Transverse colon (tissue), 4 donors: ENCODE measurements at regions not wholly inside any gene's neighbourhood (a gene's known extent, or its start where the extent isn't known, plus 50 kb on each side); places are given as distances from the start of the nearest gene placed in this dataset.

Source experiments
- DNase-seq: peaks from one replicate; pipeline ENCODE4 v3.0.0-alpha.2; 2019
- H3K27ac ChIP-seq, 4 donors: fragments of 200-600 bp; sonication (generic); 2 replicates each; pipeline ENCODE4 v1.5.1; 2016 to 2018; ENCODE audit warnings: inconsistent platforms in 4 of 4
- H3K27me3 ChIP-seq: fragments of 200-600 bp; sonication (generic); 2 replicates; pipeline ENCODE4 v1.5.1; 2017; ENCODE audit warnings: inconsistent platforms
- H3K36me3 ChIP-seq, 4 donors: fragments of 200-600 bp; sonication (generic); 2 replicates each; pipeline ENCODE4 v1.5.1; 2017 to 2019; ENCODE audit warnings: inconsistent platforms in 4 of 4
- H3K4me1 ChIP-seq, 4 donors: fragments of 200-600 bp; sonication (generic); 2 replicates each; pipeline ENCODE4 v1.5.1; 2017 to 2020; ENCODE audit warnings: inconsistent platforms in 4 of 4
- H3K4me3 ChIP-seq, 4 donors: fragments of 200-600 bp; sonication (generic); 1 replicate in 1 of 4; 2 replicates in 3 of 4; pipeline versions ENCODE4 v1.5.1 to v1.6.1; 2017 to 2019; ENCODE audit warnings: inconsistent platforms in 4 of 4
- H3K9me3 ChIP-seq, 2 donors: fragments of 200-600 bp; sonication (generic); 2 replicates each; pipeline ENCODE4 v1.5.1; 2017 to 2019; ENCODE audit warnings: inconsistent platforms in 2 of 2
- EP300 ChIP-seq: sonication (generic); formaldehyde crosslinking; IDR thresholded peaks from one replicate; pipeline ENCODE4 v1.6.1; 2017; ENCODE audit warnings: antibody characterized with exemption, low read depth
- POLR2A ChIP-seq: fragments of 450-650 bp; IDR thresholded peaks from one replicate; pipeline ENCODE4 v1.6.1; 2016; ENCODE audit warnings: antibody characterized with exemption, mild to moderate bottlenecking, moderate library complexity
- POLR2AphosphoS5 ChIP-seq, 3 donors: sonication (generic); formaldehyde crosslinking; IDR thresholded peaks; one replicate each; pipeline ENCODE4 v1.6.1; 2016; ENCODE audit warnings: antibody characterized with exemption in 3 of 3
- WGBS, 2 donors: methylation state at CpG; one replicate each; pipeline ENCODE4 v1.1.5; 2018; ENCODE audit warnings: low coverage in 1 of 2; 5-methylcytosine and 5-hydroxymethylcytosine counted together
- in situ Hi-C, 4 donors: fragments of 200-750 bp; cut with MboI; loops; one replicate each; pipeline versions ENCODE4 v1.15.0 to v1.15.1; 2017; ENCODE audit warnings: low sequenced_read_pairs in 3 of 4, low pct_ligation_motif_present in 1 of 4, low pct_unique_long_range_greater_than_20kb in 1 of 4
- intact Hi-C: fragments of 100-400 bp; cut with DNase I; formaldehyde crosslinking; loops from one replicate; pipeline ENCODE4 v1.15.1; 2023; ENCODE audit warnings: low total_unique reads
- TF ChIP-seq, protein P1 (sequence below), 5 experiments: fragments of 200-600 bp in 3 of 5; fragments of 450-650 bp in 2 of 5; sonication (generic) in 3 of 5; IDR thresholded peaks; 1 replicate in 2 of 5; 2 replicates in 3 of 5; pipeline ENCODE4 v1.5.1; 2016 to 2017; ENCODE audit warnings: antibody characterized with exemption in 5 of 5, inconsistent platforms in 3 of 5, mild to moderate bottlenecking in 2 of 5, moderate library complexity in 1 of 5

DNA sequence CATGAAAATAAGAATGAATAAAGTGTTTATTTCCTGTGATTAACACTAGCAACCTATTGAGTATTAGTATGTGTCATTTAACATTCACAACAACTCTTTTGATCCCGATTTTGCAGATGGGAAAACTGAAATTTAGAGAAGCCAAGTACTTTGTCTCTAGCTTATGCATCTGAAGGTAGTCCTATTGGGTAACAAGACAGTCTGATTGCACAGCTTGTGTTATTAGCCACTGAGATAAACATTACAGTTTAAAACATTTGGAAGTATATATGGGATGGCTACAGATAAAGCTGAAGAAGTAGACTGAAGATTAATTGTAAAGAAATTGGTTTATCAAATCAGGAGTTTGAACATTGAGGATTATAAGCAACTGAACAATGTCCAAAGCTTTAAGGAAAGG lies 99.6 kb upstream of the PDE5A start:
- H3K4me1 ChIP-seq = peaks cover 34 to 60% (median 41%) of the 10 kb centered on the region in 4 donors
- H3K27me3 ChIP-seq = no peaks in the 10 kb centered on the region
- H3K36me3 ChIP-seq = no peaks in the 10 kb centered on the region
- no peak for DNase-seq
- H3K4me3 ChIP-seq = no peak overlapping the region
- in situ Hi-C loops (no loop called here), intact Hi-C loops (no loop called here)
- no peak for TF ChIP-seq EP300
- TF ChIP-seq, protein P1, sequence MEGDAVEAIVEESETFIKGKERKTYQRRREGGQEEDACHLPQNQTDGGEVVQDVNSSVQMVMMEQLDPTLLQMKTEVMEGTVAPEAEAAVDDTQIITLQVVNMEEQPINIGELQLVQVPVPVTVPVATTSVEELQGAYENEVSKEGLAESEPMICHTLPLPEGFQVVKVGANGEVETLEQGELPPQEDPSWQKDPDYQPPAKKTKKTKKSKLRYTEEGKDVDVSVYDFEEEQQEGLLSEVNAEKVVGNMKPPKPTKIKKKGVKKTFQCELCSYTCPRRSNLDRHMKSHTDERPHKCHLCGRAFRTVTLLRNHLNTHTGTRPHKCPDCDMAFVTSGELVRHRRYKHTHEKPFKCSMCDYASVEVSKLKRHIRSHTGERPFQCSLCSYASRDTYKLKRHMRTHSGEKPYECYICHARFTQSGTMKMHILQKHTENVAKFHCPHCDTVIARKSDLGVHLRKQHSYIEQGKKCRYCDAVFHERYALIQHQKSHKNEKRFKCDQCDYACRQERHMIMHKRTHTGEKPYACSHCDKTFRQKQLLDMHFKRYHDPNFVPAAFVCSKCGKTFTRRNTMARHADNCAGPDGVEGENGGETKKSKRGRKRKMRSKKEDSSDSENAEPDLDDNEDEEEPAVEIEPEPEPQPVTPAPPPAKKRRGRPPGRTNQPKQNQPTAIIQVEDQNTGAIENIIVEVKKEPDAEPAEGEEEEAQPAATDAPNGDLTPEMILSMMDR (IDR thresholded peaks at IDR 0.05) = no peak
- H3K27ac ChIP-seq = no peak overlapping the region
- H3K9me3 ChIP-seq = no peaks in the 10 kb centered on the region
- WGBS, 2 donors = 67 to 71% methylated on average over 1 of the region's 1 CpG

DNA sequence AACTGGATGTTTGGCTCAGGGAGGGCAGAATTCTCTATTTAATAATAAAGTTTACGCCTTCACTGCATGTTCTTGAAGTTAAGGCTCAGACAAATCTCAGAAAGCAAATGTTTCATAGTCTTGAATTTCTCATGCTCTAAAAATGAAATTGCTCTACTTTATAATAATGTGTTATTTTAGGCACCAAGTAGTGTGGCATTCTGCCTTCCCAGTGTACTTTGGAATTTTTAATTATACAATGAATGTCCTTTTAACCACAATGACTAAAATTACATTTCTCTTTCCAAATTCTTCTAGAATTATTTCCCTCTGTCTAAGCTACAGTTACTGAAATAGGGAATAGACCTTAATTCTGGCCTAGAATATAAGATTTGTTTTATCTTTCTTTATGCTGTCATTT lies 97.9 kb upstream of the PDE5A start:
- H3K9me3 ChIP-seq = no peaks in the 10 kb centered on the region
- intact Hi-C loops = no loop called here
- TF ChIP-seq POLR2A (no peak), POLR2AphosphoS5 (IDR thresholded peaks at IDR 0.05) (no peak), EP300 (no peak)
- TF ChIP-seq, protein P1 (IDR thresholded peaks at IDR 0.05) = no peak
- H3K4me1 ChIP-seq = peaks cover 30 to 52% (median 38%) of the 10 kb centered on the region in 4 donors
- no peak overlapping the region for H3K4me3 ChIP-seq
- in situ Hi-C loops = no loop called here
- 90% methylated on average over 1 of the region's 1 CpG; no CpG with 5 or more reads in 1 of the 2 donors for WGBS, 2 donors
- no peaks in the 10 kb centered on the region for H3K36me3 ChIP-seq
- H3K27ac ChIP-seq = peak overlapping the region; percentile 70 to 81 (median 76)
- no peak for DNase-seq
- H3K27me3 ChIP-seq = no peaks in the 10 kb centered on the region

DNA sequence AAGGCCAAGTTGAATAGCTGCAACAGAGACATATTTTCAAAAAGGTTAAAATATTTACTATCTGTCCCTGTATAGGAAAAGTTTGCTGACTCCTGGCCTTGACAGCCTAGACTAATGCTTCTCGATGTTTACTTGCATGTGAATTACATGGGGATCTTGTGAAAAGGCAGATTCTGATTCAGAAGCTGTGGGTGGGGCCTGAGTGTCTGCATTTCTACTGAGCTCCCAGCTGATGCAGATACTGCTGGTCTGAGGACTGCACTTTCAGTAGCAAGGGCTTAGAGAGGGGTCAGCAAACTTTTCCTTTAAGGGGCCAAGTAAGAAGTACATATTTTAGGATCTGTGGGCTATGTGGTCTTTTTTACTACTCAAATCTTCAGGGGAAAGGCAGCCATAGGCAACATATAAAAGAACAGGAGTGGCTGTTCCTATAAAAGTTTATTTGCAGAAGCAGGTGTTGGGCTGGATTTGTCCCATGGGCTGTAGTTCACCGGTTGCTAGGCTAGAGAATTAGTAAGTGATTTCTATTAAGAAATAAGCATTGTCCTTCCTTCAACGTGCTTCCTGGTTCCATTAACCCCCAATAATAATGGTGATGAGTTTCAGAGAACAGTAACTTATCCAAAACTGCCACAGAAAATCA lies 97.2 kb upstream of the PDE5A start:
- Histone ChIP-seq H3K36me3 (no peaks in the 10 kb centered on the region), H3K9me3 (no peaks in the 10 kb centered on the region), H3K27ac (peak overlapping the region; percentile 70 to 81 (median 76)), H3K4me1 (peaks cover 24 to 45% (median 31%) of the 10 kb centered on the region in 4 donors), H3K4me3 (no peak overlapping the region), H3K27me3 (no peaks in the 10 kb centered on the region)
- WGBS, 2 donors = 9 to 24% methylated on average over 3 of the region's 3 CpGs
- TF ChIP-seq POLR2AphosphoS5 (IDR thresholded peaks at IDR 0.05) = no peak
- TF ChIP-seq, protein P1 (IDR thresholded peaks at IDR 0.05) = no peak
- no peak for TF ChIP-seq EP300
- TF ChIP-seq POLR2A = no peak
- peak; percentile 35 for DNase-seq
- in situ Hi-C loops = no loop called here
- intact Hi-C loops = no loop called here

DNA sequence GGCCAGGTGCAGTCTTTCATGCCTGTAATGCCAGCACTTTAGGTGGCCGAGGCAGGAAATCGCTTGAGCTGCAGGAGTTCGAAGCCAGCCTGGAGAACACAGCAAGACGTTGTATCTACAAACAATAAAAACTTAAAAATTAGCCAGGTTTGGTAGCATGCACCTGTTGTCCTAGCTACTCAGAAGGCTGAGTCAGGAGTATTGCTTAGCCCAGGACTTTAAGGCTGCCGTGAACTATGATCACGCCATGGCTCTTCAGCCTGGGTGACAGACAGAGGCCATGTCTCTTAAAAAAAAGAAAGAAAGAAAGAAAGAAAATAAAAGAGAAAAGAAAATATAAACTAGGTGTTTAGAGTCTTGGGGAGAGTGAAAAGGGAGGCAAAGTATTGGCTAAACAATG lies 96.4 kb upstream of the PDE5A start:
- Histone ChIP-seq H3K9me3 (no peaks in the 10 kb centered on the region), H3K27me3 (no peaks in the 10 kb centered on the region), H3K4me1 (peaks cover 19 to 38% (median 23%) of the 10 kb centered on the region in 4 donors), H3K4me3 (no peak overlapping the region), H3K36me3 (no peaks in the 10 kb centered on the region), H3K27ac (peak overlapping the region; percentile 70 to 81 (median 76))
- intact Hi-C loops (no loop called here), in situ Hi-C loops (no loop called here)
- no peak for DNase-seq
- TF ChIP-seq POLR2AphosphoS5 (IDR thresholded peaks at IDR 0.05) = no peak
- TF ChIP-seq EP300 = no peak
- no peak for TF ChIP-seq POLR2A
- TF ChIP-seq, protein P1 (IDR thresholded peaks at IDR 0.05) = no peak
- WGBS, 2 donors = 55 to 59% methylated on average over 5 to 6 of the region's 6 CpGs
